ENCODE measurements at regions not wholly inside any gene's neighbourhood (a gene's known extent, or its start where the extent isn't known, plus 50 kb on each side); places are given as distances from the start of the nearest gene placed in this dataset.

- intact Hi-C loops (cut with DNase I): loop anchor here in 1 of 4 donors (10.0 kb wide), 1 partner anchor 283 kb away; no protein-coding TSS in a partner anchor
- Histone ChIP-seq H3K27me3 (no peaks in the 10 kb centered on the region), H3K27ac (no peak overlapping the region), H3K4me3 (peak overlapping the region; percentile 3), H3K4me1 (ENCODE audit: insufficient read depth) (peaks cover 6% of the 10 kb centered on the region), H3K36me3 (no peaks in the 10 kb centered on the region), H3K9me3 (no peaks in the 10 kb centered on the region)
- DNase-seq: peak in 1 of 5 donors; percentile 40
- TF ChIP-seq CTCF (IDR thresholded peaks at IDR 0.05): no peak
- TF ChIP-seq POLR2A (IDR thresholded peaks at IDR 0.05): no peak
- TF ChIP-seq EP300 (IDR thresholded peaks at IDR 0.05): no peak
- WGBS, 3 donors: 62 to 71% (median 65%) methylated on average over 16 of the region's 16 CpGs
Measured at GRCh38 chr2:64327510-64328414, 126.2 kb upstream of the LGALSL start.

GRCh38 chr2:64328415-64328722, 125.6 kb upstream of the LGALSL start:
- Histone ChIP-seq H3K9me3 (no peaks in the 10 kb centered on the region), H3K36me3 (no peaks in the 10 kb centered on the region), H3K4me3 (no peak overlapping the region), H3K27ac (no peak overlapping the region), H3K27me3 (no peaks in the 10 kb centered on the region), H3K4me1 (ENCODE audit: insufficient read depth) (peaks cover 6% of the 10 kb centered on the region)
- DNase-seq: no peak
- intact Hi-C loops (cut with DNase I): loop anchor here in 1 of 4 donors (10.0 kb wide), 1 partner anchor 284 kb away; no protein-coding TSS in a partner anchor
- TF ChIP-seq POLR2A (IDR thresholded peaks at IDR 0.05) (no peak), CTCF (IDR thresholded peaks at IDR 0.05) (no peak), EP300 (IDR thresholded peaks at IDR 0.05) (no peak)
- WGBS, 3 donors: 69 to 72% (median 72%) methylated on average over 8 of the region's 8 CpGs

GRCh38 chr2:64328756-64329155, 125.2 kb upstream of the LGALSL start:
- no peak overlapping the region for H3K4me3 ChIP-seq
- no peaks in the 10 kb centered on the region for H3K9me3 ChIP-seq
- H3K36me3 ChIP-seq: no peaks in the 10 kb centered on the region
- whole genome bisulfite sequencing, 3 donors: 87 to 93% (median 91%) methylated on average over 3 of the region's 3 CpGs
- no peak for TF ChIP-seq POLR2A (IDR thresholded peaks at IDR 0.05)
- intact Hi-C loops (cut with DNase I): loop anchor here in 1 of 4 donors (10.0 kb wide), 1 partner anchor 284 kb away; no protein-coding TSS in a partner anchor
- H3K4me1 ChIP-seq (ENCODE audit: insufficient read depth): peaks cover 6% of the 10 kb centered on the region
- no peaks in the 10 kb centered on the region for H3K27me3 ChIP-seq
- DNase-seq: no peak
- no peak overlapping the region for H3K27ac ChIP-seq

DNA sequence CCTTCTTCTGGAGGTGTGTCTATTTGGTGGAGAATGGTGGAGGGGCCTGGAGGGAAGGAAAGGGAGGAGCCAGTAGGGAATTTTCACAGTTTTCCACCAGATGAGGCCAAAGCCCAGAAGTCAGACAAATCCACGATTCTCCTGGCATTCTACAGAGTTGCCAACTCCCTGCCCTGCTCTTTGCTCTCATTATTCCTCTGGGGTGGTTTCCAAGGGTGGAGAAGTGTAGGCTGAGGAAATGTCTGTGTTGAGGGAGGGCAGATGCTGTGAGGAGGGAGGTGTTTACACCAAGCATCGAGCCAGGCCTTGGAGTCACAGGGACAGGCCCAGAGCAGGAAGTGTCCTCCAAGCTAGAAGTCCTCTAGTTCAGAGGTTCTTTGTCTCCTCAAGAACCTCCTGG, 124.1 kb upstream of the LGALSL start:
- Histone ChIP-seq H3K9me3 (no peaks in the 10 kb centered on the region), H3K27ac (no peak overlapping the region), H3K4me3 (no peak overlapping the region), H3K27me3 (no peaks in the 10 kb centered on the region), H3K4me1 (ENCODE audit: insufficient read depth) (peaks cover 6% of the 10 kb centered on the region), H3K36me3 (no peaks in the 10 kb centered on the region)
- TF ChIP-seq CTCF (IDR thresholded peaks at IDR 0.05) (no peak), POLR2A (IDR thresholded peaks at IDR 0.05) (no peak), EP300 (IDR thresholded peaks at IDR 0.05) (no peak)
- 2 to 3% (median 3%) methylated on average over 2 of the region's 2 CpGs for WGBS, 3 donors
- no peak for DNase-seq
- intact Hi-C loops (cut with DNase I): loop anchor here (2.0 to 10.0 kb wide), 6 partner anchors 152 to 542 kb away; no protein-coding TSS in a partner anchor
